KOPT-K1 (cell line): ENCODE measurements at regions not wholly inside any gene's neighbourhood (a gene's known extent, or its start where the extent isn't known, plus 50 kb on each side); places are given as distances from the start of the nearest gene placed in this dataset.

ENCODE experiments used
- H3K27ac ChIP-seq: fragments of 200-600 bp; sonication (generic); 2 replicates; pipeline ENCODE4 v1.5.1; 2016; ENCODE audit warnings: antibody characterized with exemption, mild to moderate bottlenecking, low read depth, low read length; ENCODE audit not compliant: poor library complexity, severe bottlenecking
- H3K36me3 ChIP-seq: fragments of 200-600 bp; sonication (generic); 2 replicates; pipeline ENCODE4 v1.5.1; 2017; ENCODE audit warnings: antibody characterized with exemption, mild to moderate bottlenecking, low read length, moderate library complexity; ENCODE audit not compliant: insufficient read depth
- H3K9me3 ChIP-seq: fragments of 200-600 bp; sonication (generic); 2 replicates; pipeline ENCODE4 v1.5.1; 2017; ENCODE audit warnings: antibody characterized with exemption, low read length, mild to moderate bottlenecking; ENCODE audit not compliant: insufficient read depth, poor library complexity, severe bottlenecking

DNA sequence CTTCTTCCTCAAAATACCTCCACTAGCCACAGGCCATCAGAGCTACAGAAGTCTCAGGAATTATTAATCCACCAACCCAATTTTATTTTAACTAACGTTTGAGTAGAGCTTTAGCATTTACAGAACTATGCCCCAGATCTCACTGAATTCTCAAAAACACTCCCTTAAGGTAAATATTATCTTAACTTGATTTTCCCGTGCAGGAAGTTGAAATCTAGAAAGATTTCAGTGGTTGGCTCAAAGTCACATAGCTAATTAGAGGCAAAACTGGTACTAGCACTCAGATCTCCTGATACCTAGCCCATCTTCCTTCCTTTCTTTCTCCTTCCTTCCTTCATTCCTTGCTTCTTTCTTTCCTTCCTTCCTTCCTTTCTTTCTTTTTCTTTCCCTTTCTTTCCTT is 298.3 kb downstream of the ENC1 start:
- Histone ChIP-seq H3K27ac (no peak overlapping the region), H3K9me3 (no peaks in the 10 kb centered on the region), H3K36me3 (no peaks in the 10 kb centered on the region)

DNA sequence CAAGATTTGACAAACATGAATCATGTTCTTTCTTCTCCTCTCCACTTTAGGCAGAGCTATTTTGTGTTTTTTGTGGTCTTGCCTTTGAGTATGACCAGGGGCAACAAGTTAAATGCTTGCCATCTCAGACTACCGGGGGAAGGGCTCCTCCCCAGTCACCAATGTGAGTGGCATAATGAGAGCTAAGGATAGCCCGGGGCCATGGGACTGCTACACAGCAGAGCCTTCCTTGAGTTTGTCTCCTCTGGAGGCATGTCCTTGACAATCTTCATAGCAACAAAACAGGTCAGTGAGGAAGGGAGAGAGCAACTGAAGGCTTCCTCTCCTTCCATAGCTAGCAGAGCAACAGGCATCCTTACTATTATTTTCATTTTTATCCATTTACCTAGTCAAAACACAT is 299.3 kb downstream of the ENC1 start:
- no peaks in the 10 kb centered on the region for H3K9me3 ChIP-seq
- H3K36me3 ChIP-seq = no peaks in the 10 kb centered on the region
- H3K27ac ChIP-seq = no peak overlapping the region

DNA sequence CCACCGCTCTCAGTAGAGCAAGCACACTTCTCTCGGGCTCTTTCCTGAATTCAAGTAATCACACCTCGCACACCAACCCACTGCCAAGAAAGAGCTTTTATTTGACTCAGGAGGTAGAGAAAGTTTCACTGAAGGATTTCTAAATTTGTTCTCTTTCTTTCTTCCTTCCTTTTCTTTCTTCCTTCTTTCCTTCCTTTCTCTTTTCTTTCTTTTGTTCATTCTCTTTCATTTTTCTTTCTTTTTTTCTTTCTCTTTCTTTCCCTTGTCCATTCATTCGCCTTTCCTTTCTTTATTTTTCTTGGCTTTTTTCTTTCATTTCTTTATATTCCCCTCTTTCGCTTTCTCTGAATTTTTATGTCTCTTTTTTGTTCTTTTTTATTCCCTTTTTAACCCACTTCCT is 300.1 kb downstream of the ENC1 start:
- no peaks in the 10 kb centered on the region for H3K36me3 ChIP-seq
- H3K9me3 ChIP-seq = no peaks in the 10 kb centered on the region
- H3K27ac ChIP-seq = no peak overlapping the region

DNA sequence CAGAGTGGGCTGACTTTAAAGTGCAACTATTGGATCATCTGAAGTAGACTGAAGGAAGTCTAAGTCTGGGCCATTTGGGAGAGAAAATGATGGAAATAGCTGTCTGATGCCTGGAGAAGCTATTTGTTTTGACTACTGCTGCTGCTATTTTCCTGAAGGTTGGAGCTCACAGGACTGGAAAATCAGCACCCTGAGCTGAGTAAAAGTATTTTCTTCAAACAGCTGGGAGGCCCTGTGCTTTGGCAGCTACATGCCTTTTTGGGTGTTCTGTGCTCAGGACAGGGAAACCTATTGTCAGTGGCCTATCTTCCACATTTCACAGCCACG is 302.6 kb downstream of the ENC1 start:
- Histone ChIP-seq H3K27ac (no peak overlapping the region), H3K36me3 (no peaks in the 10 kb centered on the region), H3K9me3 (no peaks in the 10 kb centered on the region)

DNA sequence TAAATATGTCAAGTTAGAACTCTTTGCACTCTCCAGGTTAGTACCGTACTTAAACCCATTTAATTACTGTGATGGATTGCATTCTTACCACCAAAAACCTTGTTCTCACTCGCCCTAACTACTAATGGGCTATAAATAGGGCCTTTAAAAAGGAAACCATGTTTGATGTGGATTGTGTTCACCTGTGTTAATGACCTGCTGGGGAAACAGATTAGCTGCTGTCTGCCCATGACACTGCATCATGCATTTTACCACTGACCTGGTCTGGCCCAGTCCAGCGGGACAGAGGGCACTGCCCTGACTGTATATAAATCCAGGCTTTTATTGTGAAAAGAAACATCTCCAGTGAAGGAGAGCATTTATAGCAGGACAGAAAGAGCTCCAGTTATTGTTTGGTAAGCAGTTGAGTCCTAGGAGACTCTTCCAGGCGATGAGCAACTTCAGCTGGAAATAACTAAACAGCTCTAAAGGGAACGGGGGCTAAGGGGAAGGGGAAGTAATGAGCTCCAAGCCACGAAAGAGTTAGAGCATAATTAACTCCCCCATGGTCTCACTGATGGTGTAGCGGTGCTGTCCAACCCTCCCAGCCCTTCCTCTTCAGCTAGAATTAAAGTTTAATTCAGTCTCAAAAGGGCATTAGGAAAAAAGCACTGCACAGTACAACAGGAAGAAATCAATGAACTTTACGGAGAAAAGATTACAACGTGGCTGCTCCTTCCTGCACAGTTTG is 303.1 kb downstream of the ENC1 start:
- H3K27ac ChIP-seq = no peak overlapping the region
- no peaks in the 10 kb centered on the region for H3K36me3 ChIP-seq
- no peaks in the 10 kb centered on the region for H3K9me3 ChIP-seq

DNA sequence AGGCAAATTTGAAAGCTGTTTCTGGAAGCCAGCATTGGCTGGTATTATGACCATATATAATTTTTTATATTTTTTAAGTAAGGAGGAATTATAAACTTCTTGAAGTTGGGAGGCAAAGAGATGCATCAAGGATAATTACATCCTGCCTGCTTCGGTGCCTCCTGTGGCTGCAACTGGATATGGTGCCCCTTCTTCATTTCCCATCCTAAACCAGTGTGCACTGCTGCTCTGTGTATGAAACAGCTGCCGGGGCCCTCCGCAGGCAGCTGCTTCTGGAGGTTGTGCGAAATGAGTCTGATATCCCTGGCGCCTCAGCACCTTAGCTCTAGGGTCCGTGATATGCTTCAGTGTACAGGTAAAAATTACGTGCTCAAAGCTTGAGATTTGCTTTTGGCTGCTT is 304.2 kb downstream of the ENC1 start:
- Histone ChIP-seq H3K27ac (no peak overlapping the region), H3K9me3 (no peaks in the 10 kb centered on the region), H3K36me3 (no peaks in the 10 kb centered on the region)

DNA sequence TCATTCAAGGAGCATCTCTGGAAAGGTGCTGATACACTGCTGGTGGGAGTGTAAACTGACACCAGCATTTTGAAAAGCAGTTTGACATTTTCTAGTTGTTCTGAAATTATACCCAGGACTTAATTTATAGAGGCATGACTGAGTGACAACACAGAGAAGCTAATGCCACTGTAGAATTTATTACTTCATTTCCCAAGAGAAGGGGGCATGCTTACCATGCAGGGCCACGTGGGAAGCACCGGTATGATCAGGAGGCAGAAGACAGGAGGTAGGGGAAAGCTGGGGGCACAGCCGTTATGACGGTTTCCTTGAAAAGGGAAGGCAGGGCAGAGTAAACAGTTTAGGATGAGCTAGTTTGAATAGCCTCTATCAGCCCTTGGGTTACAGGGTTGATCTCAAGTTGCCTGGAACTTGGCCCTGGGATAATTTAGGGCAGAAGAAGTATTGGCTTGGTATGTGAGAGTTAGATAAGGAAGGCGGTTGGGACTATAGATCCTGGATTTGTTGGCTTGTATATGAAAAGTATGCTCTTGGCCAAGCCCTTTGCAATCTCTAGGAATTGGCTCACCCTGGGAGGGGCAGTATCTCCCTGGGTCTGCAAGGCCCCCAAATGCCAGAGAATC is 305.7 kb downstream of the ENC1 start:
- no peak overlapping the region for H3K27ac ChIP-seq

DNA sequence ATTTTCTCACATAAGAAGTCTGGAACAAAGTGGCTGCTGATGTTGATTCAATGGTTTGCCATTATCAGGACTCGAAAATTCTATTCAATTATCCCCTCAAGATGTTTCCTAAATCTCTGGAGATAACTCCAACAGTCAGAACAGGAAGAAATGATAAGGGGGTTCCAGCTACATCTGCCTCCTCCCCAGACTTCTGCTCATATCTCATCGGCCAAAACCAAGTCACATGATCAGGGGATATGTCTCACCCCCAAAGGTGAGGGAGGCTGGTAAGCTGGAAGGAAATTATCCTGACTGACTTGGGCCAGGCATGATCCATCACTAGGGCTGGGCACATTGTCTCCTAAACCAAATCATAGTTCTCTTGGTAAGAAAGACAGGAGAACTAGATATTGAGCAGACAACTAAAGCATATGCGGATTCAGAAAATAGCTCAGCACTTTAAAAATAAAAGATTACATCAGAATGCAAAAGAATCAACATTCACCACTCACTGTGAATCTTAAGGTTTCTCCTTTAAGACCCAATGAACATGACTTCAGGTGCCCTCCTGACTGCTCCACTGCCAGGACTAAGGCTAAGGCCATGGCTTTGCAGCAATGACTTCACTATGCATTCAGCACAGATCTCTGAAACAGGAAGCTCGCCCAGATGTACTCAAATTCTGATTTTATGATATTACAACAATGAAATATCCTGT is 306.3 kb downstream of the ENC1 start:
- H3K36me3 ChIP-seq = no peaks in the 10 kb centered on the region
- H3K27ac ChIP-seq = no peak overlapping the region
- H3K9me3 ChIP-seq = no peaks in the 10 kb centered on the region

More for the DNA sequence above, 305.7 kb downstream of the ENC1 start:
- Histone ChIP-seq H3K36me3 (no peaks in the 10 kb centered on the region), H3K9me3 (no peaks in the 10 kb centered on the region)

DNA sequence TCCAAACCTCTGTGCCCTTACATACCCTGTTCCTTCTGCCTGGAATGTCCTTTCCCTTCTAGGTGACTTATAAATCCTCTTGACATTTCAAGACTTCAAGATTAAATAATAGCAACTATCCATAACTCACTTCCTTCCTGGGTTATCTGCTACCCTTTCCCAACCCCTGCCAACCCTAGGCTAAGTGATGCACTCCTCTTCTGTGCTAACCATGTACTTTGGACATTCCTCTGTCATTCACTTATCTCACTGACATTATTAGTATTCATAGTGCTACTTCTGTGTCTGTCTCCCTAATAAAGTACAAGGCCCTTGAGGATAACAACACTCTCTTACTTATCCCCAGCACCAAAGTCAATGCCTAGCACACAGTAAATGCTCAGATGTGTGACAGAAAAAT is 307.1 kb downstream of the ENC1 start:
- Histone ChIP-seq H3K36me3 (no peaks in the 10 kb centered on the region), H3K9me3 (no peaks in the 10 kb centered on the region), H3K27ac (no peak overlapping the region)

DNA sequence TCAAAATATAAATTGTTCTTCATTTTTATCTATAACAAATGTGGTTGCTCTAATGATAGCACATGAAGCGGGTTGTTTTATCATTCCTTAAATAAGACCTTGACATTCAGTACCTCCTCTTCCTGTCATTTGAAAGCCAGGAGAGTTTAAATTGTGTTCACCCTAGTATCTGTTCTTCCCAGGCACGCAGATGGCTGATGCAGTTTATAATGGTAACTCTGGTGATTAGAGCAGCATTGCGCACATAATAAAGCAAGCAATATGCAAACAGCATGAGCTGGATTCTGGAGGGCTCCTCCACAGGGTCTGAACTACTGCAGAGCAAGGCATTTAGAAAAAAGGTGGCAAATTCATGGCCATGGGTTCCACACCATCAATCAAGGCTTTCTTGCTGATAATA is 307.8 kb downstream of the ENC1 start:
- no peaks in the 10 kb centered on the region for H3K9me3 ChIP-seq
- no peak overlapping the region for H3K27ac ChIP-seq
- H3K36me3 ChIP-seq = no peaks in the 10 kb centered on the region

DNA sequence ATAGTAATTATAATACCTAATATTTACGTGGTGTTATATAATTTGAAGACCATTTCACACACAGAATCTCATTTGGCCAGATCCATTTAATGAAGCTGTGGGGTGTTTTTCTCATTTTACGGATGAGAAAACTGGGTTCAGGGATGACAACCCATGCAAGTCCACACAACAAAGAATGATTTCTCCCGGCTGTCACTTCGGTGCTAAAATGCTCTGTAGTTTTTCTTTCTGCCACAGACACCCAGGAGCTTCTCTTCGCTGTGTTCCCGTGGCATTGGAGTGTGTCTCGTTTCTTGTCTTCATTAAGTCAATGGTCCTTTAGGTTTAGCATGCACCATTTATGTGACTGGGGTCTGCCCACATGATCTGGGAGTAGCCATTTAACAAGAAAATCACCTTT is 308.5 kb downstream of the ENC1 start:
- no peaks in the 10 kb centered on the region for H3K9me3 ChIP-seq
- H3K27ac ChIP-seq = no peak overlapping the region
- no peaks in the 10 kb centered on the region for H3K36me3 ChIP-seq

DNA sequence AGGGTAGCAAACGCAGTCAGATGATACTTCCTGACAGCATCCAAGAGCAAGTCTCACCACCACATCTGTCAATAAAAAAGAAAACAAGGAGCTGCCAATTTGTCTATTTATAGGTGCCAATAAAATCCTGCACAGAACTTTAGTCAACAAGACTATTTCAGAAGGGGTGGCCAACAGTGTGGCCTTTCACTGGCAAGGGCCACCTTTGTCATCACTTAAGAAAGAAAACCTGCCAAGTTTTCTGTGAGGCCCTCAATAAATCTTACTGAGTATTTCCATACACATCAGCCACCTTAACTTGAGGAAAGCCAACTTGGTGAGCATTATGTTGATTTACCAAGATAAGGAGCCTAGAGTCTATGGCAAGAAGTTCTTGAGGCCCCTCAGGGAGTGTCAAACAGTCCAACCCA is 312.3 kb downstream of the ENC1 start:
- Histone ChIP-seq H3K36me3 (no peaks in the 10 kb centered on the region), H3K27ac (no peak overlapping the region), H3K9me3 (no peaks in the 10 kb centered on the region)

DNA sequence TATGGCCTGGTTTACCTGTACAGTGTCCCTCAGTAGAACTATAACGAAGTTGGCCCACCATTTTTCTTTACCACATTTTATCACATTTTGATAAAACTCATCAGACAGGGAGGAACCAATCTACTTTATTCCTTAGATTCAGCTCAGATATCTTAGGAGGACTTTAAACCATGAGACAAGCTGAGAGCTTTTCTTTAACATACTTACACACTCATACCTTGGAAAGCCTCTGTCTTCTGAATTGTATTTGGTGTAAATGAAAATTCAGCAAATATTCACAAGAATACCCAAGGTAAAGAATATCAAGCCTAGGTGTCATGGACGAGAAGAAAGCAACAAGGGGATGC is 313.2 kb downstream of the ENC1 start:
- Histone ChIP-seq H3K27ac (no peak overlapping the region), H3K9me3 (no peaks in the 10 kb centered on the region), H3K36me3 (no peaks in the 10 kb centered on the region)

DNA sequence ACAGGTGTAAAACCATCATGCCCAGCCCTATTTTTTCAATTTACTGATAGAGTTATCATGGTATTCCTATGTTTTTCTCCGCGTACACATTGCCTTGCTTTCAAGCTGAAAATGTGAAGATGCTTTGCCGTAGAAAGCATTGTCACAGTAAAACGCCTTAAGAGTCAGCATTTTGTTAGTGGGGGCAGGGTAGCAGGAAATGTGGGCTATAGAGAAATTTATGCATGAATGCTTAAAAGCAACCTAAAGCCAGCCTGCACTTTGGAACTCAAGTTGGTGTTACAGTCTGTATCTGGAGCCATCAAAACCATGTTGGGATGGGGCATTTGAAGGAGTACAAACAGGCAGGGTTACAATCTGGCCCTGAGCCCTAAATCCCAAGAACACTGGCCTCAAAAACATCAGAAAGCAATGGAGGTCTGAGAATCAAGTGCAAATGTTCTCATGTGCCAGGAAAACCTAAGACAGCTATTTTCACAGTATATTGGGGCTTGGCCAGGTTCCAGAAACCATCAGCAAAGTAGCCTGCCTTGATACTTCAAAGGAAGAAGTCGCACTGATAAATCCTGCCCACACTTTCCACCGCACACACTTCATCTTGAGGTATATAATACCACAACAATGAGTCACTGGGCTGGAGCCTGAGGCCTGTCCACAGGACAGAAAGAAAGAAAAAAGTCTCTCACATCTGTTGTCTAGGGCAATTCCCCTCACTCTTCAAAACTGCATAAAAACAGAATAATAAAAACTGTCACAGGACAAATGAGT is 313.8 kb downstream of the ENC1 start:
- H3K27ac ChIP-seq = no peak overlapping the region
- H3K9me3 ChIP-seq = no peaks in the 10 kb centered on the region
- no peaks in the 10 kb centered on the region for H3K36me3 ChIP-seq

DNA sequence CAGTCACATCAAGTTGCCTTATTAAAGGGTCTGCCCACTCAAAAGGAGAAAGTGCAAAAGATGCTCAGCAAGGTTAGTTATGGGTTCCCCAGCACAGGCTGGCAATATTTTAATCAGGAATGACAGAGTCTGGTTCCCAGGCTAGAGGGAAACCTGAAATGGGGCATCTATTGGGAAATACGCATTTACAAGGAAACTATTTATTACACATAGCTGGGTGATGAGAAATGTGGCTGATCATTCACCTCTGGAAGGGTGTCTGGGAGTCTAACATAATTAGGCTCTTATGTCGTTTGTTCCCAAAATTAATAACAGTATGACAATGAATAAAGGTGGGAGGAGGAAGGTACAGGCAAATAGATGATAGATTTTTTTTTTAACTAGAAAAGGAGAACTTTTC is 314.7 kb downstream of the ENC1 start:
- no peak overlapping the region for H3K27ac ChIP-seq
- no peaks in the 10 kb centered on the region for H3K36me3 ChIP-seq
- H3K9me3 ChIP-seq = no peaks in the 10 kb centered on the region
